Panc1 (cell line): ENCODE measurements at regions not wholly inside any gene's neighbourhood (a gene's known extent, or its start where the extent isn't known, plus 50 kb on each side); places are given as distances from the start of the nearest gene placed in this dataset.

Experiments
- ATAC-seq: fragments of 200-7000 bp; cut with Tn5 transposase; 2 replicates; pipeline ENCODE4 v1.9.1; 2020; ENCODE audit warnings: mild to moderate bottlenecking, moderate library complexity
- BruUV-seq: library from RNA; stranded (reverse); fragments of 400-500 nt; replicated peaks from 2 replicates; lab custom pipeline; 2021; lab: Mats Ljungman, UMichigan
- CTCF ChIA-PET: fragments of 300-600 bp; sonication (Branson Sonifier 250); formaldehyde crosslinking; loops from one replicate; lab custom pipeline; 2022; ENCODE audit warnings: antibody characterized with exemption; lab: Charles Lee
- POLR2A ChIA-PET: fragments of 300-600 bp; sonication (Branson Sonifier 250); formaldehyde crosslinking; loops from one replicate; lab custom pipeline; 2022; ENCODE audit warnings: antibody characterized with exemption; lab: Charles Lee
- DNase-seq: peaks from one replicate; pipeline ENCODE4 v3.0.0-alpha.2; 2010; ENCODE audit warnings: low read depth, low spot score
- H3K27ac ChIP-seq: 2 replicates; pipeline ENCODE4 v1.5.1; 2011; ENCODE audit warnings: mild to moderate bottlenecking, low read length, inconsistent platforms
- H3K27me3 ChIP-seq: fragments of 200-500 bp; sonication (Bioruptor generic); 2 replicates; pipeline ENCODE4 v1.6.0; 2014; ENCODE audit warnings: low read length, inconsistent platforms; ENCODE audit not compliant: control insufficient read depth, insufficient read depth
- H3K36me3 ChIP-seq: fragments of 200-500 bp; sonication (Bioruptor generic); 2 replicates; pipeline ENCODE4 v1.5.1; 2014; ENCODE audit warnings: inconsistent platforms, mild to moderate bottlenecking, low read length, moderate library complexity; ENCODE audit not compliant: control insufficient read depth, insufficient read depth
- H3K4me1 ChIP-seq: 2 replicates; pipeline ENCODE4 v1.5.1; 2011; ENCODE audit warnings: inconsistent platforms, mild to moderate bottlenecking, low read length, moderate library complexity; ENCODE audit not compliant: control insufficient read depth, insufficient read depth
- H3K4me3 ChIP-seq, 2 experiments: 2 replicates each; pipeline ENCODE4 v1.5.1; 2011 to 2012; ENCODE audit warnings: low read depth in 2 of 2, low read length in 2 of 2, mild to moderate bottlenecking in 2 of 2, inconsistent platforms in 1 of 2, moderate library complexity in 1 of 2
- H3K9me3 ChIP-seq: fragments of 200-500 bp; sonication (Bioruptor generic); 2 replicates; pipeline ENCODE4 v1.5.1; 2014; ENCODE audit warnings: low read depth, mild to moderate bottlenecking, inconsistent platforms, low read length, moderate library complexity; ENCODE audit not compliant: control insufficient read depth, insufficient read depth
- POLR2AphosphoS5 ChIP-seq: IDR thresholded peaks from 2 replicates; pipeline ENCODE4 v1.6.1; 2012; ENCODE audit warnings: mild to moderate bottlenecking, low read depth, low read length, moderate library complexity
- SIN3A ChIP-seq: IDR thresholded peaks from 2 replicates; pipeline ENCODE4 v1.6.1; 2012; ENCODE audit warnings: low read depth, mild to moderate bottlenecking, low read length, moderate library complexity, borderline replicate concordance; ENCODE audit not compliant: insufficient read depth
- TCF7L2 ChIP-seq: IDR thresholded peaks from 2 replicates; pipeline ENCODE4 v1.6.1; 2011; ENCODE audit warnings: mild to moderate bottlenecking, low read depth, low read length, inconsistent platforms
- in situ Hi-C: cut with HindIII; loops from 2 replicates; pipeline ENCODE4 v1.10.0; 2016; ENCODE audit warnings: low sequenced_read_pairs, low pct_unique_long_range_greater_than_20kb
- intact Hi-C: fragments of 100-400 bp; cut with micrococcal nuclease; formaldehyde crosslinking; loops from one replicate; pipeline ENCODE4 v1.10.0; 2022; ENCODE audit not compliant: unreplicated experiment
- TF ChIP-seq, protein P1 (sequence below): fragments of 450-650 bp; IDR thresholded peaks from 2 replicates; pipeline ENCODE4 v1.5.1; 2017; ENCODE audit warnings: mild to moderate bottlenecking
- TF ChIP-seq, protein P2 (sequence below), 2 experiments: IDR thresholded peaks; 2 replicates each; pipeline ENCODE4 v1.6.1; 2011 to 2012; ENCODE audit warnings: low read depth in 2 of 2, control low read depth in 1 of 2, low read length in 1 of 2, mild to moderate bottlenecking in 1 of 2, moderate library complexity in 1 of 2; ENCODE audit not compliant: insufficient read depth in 1 of 2

DNA sequence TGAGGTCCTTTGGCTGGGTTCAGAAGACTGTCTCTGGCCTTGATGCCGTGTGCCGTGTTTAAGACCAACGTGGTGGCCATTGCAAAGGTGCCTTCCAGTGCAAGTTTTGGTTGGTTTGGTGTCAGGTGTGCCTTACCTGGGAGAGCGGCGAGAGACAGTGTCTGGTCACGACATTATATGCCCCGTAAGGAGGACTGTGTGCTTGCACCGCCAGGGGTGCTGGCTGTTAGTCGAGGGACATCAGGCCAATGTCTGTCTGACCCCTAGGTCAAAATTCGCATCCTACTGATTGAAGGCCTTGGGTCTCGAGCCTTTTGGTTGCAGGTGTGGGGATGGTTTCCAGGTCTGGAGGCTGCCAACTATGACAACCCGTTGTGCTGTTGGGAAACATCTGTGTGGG lies 111.9 kb downstream of the SNRPN start:
- DNase-seq (no peak), ATAC-seq (no peak)
- ChIA-PET CTCF (no interaction called here), POLR2A (no interaction called here)
- H3K27me3 ChIP-seq: no peaks in the 10 kb centered on the region
- H3K27ac ChIP-seq: no peak overlapping the region
- intact Hi-C loops: no loop called here
- H3K4me1 ChIP-seq: no peaks in the 10 kb centered on the region
- no peak overlapping the region for H3K4me3 ChIP-seq
- H3K9me3 ChIP-seq: peaks cover 78% of the 10 kb centered on the region
- in situ Hi-C loops: no loop called here
- H3K36me3 ChIP-seq: peaks cover 2% of the 10 kb centered on the region; the same call in 1 of the 2 replicates
- TF ChIP-seq SIN3A: no peak
- TF ChIP-seq POLR2AphosphoS5: no peak
- no TSS peak for BruUV-seq

DNA sequence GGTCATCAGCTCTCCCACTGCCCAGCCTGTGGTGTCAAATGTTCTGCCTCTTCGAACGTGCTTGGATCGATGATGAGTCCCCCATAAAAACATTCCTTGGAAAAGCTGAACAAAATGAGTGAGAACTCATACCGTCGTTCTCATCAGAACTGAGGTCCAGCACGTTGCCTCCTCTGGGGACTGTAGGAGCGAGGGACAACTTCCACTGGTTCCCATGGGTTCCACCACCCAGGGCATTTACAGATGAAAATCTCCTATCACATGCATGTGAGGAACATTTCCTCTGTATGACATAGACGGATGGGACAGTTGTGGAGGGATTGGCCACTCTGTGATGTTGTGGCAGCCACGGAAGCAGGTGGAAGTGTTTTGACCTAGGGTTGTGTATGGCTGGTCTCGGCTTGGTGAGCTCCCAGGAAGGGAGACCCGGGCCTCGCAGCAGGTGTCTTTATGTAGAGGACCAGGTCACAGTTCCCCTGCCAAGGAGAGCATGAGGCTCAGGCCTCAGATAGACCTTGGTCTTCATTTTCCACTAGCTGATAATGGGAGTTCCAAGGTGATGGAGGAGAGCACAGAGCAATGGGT lies 113.0 kb downstream of the SNRPN start:
- no TSS peak for BruUV-seq
- DNase-seq: no peak
- H3K36me3 ChIP-seq: peaks cover 2% of the 10 kb centered on the region; the same call in 1 of the 2 replicates
- H3K9me3 ChIP-seq: peaks cover 77% of the 10 kb centered on the region
- no peak overlapping the region for H3K4me3 ChIP-seq
- intact Hi-C loops (no loop called here), in situ Hi-C loops (no loop called here)
- H3K4me1 ChIP-seq: no peaks in the 10 kb centered on the region
- H3K27ac ChIP-seq: no peak overlapping the region
- no peak for TF ChIP-seq TCF7L2
- ChIA-PET POLR2A (no interaction called here), CTCF (no interaction called here)
- no peak for ATAC-seq
- no peaks in the 10 kb centered on the region for H3K27me3 ChIP-seq

DNA sequence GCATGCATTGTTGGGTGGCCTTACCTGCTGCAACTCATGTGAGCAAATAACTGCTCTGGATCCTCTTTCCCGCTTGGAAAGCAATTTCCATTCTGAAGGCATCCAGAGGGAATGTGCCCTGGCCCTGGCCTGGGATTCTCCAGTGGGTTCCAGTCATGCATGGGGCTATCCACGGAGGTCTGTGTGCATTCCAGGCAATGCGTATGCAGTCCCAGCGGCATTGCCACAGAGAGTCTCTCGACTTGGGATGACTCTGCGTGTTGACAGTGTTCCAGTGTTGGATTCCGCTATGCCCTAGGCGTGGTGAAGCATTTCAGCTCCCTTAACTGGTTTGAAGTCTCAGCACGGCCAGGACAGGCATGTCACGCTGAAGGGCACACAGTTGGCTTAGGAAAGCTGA lies 113.9 kb downstream of the SNRPN start:
- H3K4me3 ChIP-seq: no peak overlapping the region
- ChIA-PET CTCF (no interaction called here), POLR2A (no interaction called here)
- no peaks in the 10 kb centered on the region for H3K27me3 ChIP-seq
- H3K4me1 ChIP-seq: no peaks in the 10 kb centered on the region
- TF ChIP-seq TCF7L2 (no peak), POLR2AphosphoS5 (no peak), SIN3A (no peak)
- TF ChIP-seq, protein P1, sequence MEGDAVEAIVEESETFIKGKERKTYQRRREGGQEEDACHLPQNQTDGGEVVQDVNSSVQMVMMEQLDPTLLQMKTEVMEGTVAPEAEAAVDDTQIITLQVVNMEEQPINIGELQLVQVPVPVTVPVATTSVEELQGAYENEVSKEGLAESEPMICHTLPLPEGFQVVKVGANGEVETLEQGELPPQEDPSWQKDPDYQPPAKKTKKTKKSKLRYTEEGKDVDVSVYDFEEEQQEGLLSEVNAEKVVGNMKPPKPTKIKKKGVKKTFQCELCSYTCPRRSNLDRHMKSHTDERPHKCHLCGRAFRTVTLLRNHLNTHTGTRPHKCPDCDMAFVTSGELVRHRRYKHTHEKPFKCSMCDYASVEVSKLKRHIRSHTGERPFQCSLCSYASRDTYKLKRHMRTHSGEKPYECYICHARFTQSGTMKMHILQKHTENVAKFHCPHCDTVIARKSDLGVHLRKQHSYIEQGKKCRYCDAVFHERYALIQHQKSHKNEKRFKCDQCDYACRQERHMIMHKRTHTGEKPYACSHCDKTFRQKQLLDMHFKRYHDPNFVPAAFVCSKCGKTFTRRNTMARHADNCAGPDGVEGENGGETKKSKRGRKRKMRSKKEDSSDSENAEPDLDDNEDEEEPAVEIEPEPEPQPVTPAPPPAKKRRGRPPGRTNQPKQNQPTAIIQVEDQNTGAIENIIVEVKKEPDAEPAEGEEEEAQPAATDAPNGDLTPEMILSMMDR: no peak
- TF ChIP-seq, protein P2, sequence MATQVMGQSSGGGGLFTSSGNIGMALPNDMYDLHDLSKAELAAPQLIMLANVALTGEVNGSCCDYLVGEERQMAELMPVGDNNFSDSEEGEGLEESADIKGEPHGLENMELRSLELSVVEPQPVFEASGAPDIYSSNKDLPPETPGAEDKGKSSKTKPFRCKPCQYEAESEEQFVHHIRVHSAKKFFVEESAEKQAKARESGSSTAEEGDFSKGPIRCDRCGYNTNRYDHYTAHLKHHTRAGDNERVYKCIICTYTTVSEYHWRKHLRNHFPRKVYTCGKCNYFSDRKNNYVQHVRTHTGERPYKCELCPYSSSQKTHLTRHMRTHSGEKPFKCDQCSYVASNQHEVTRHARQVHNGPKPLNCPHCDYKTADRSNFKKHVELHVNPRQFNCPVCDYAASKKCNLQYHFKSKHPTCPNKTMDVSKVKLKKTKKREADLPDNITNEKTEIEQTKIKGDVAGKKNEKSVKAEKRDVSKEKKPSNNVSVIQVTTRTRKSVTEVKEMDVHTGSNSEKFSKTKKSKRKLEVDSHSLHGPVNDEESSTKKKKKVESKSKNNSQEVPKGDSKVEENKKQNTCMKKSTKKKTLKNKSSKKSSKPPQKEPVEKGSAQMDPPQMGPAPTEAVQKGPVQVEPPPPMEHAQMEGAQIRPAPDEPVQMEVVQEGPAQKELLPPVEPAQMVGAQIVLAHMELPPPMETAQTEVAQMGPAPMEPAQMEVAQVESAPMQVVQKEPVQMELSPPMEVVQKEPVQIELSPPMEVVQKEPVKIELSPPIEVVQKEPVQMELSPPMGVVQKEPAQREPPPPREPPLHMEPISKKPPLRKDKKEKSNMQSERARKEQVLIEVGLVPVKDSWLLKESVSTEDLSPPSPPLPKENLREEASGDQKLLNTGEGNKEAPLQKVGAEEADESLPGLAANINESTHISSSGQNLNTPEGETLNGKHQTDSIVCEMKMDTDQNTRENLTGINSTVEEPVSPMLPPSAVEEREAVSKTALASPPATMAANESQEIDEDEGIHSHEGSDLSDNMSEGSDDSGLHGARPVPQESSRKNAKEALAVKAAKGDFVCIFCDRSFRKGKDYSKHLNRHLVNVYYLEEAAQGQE (IDR thresholded peaks at IDR 0.05; ENCODE audit: insufficient read depth in 1 of 2, low read depth in 2 of 2, low read length in 1 of 2): no peak
- ATAC-seq: no peak
- intact Hi-C loops: no loop called here
- no TSS peak for BruUV-seq
- in situ Hi-C loops: no loop called here
- peaks cover 2% of the 10 kb centered on the region for H3K36me3 ChIP-seq
- no peak for DNase-seq
- no peak overlapping the region for H3K27ac ChIP-seq
- peaks cover 76% of the 10 kb centered on the region for H3K9me3 ChIP-seq
